ENCODE measurements at regions not wholly inside any gene's neighbourhood (a gene's known extent, or its start where the extent isn't known, plus 50 kb on each side); places are given as distances from the start of the nearest gene placed in this dataset.

DNA sequence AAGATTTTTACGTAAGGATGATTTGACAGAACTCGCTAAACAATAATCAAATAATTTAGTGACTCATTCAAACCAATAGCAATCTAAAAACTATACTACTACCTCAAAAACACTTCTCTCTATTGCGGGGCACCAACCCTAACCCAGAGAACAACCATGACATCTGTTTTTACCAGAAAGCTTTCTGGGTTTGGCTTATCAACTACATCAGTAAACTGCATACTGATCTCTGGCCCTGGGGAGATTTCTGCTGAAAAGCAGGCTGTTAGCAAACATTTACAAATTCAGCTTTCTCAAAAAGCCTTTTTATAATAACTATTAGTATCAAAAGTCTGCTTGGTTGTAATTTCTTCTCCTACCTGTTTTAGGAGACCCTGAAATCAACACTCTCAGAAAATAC lies 144.5 kb upstream of the ZWINT start:
- DNase-seq (ENCODE audit: low read depth): no peak
- no peak for TF ChIP-seq CTCF (IDR thresholded peaks at IDR 0.05; ENCODE audit: control insufficient read depth, extremely low read depth, insufficient read depth)
- no peak overlapping the region for H3K4me3 ChIP-seq (ENCODE audit: low read depth, low read length)

DNA sequence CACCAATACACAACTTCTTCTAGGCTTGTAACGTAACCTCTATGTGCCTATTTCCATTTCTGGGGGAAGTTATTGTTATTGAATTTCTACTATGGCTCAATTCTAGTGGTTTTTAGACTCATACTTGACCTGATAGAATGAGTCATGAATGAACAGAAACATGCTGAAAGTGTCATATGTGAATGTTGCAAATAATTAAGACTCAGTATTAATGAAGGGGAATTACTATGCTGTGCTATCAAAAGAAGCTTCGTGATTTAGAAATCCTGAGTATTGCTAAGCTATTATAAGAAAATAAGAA lies 135.1 kb upstream of the ZWINT start:
- DNase-seq (ENCODE audit: low read depth): no peak
- H3K4me3 ChIP-seq (ENCODE audit: low read depth, low read length): no peak overlapping the region
- no peak for TF ChIP-seq CTCF (IDR thresholded peaks at IDR 0.05; ENCODE audit: control insufficient read depth, extremely low read depth, insufficient read depth)

DNA sequence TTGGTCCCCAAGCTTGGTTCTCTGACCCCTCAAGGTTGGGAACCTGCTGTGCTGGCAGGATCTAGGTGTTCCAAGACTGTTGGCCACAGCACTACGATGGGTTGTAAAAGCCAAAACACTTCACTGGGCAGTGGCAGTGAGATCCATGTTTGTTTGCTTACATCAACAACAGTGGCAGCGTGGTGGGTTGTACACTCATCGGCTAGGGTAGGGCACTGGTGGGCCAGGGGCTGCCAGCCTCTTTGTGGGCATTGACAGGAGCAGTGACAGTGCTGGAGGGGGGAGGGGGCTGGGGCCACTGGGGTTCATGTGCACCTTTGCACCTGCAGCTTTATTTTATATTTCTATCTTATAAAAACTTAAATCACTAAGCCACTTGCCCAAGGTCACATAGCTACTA lies 126.7 kb upstream of the ZWINT start:
- no peak overlapping the region for H3K4me3 ChIP-seq (ENCODE audit: low read depth, low read length)
- no peak for TF ChIP-seq CTCF (IDR thresholded peaks at IDR 0.05; ENCODE audit: control insufficient read depth, extremely low read depth, insufficient read depth)
- no peak for DNase-seq (ENCODE audit: low read depth)

DNA sequence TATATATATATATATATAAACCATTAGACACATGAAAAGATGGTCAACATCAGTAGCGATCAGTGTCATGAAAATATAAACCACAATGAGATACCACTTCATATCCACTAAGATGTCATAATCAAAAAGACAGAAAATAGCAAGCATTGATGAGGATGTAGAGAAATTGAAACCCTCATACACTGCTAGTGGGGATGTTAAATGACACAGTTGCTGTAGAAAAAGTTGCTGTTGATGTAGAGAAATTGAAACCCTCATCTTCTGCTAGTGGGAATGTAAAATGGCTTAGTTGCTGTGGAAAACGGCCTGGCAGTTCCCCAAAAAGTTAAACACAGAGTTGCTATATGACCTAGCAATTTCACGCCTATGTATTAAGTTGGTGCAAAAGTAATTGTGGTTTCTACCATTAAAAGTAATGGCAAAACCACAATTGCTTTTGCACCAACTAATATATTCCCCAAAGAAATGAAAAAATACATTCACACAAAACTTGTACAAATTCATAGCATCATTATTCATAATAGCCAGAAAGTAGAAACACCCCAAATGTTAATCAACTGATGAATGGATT lies 120.5 kb upstream of the ZWINT start:
- DNase-seq (ENCODE audit: low read depth): no peak
- TF ChIP-seq CTCF (IDR thresholded peaks at IDR 0.05; ENCODE audit: control insufficient read depth, extremely low read depth, insufficient read depth): no peak
- no peak overlapping the region for H3K4me3 ChIP-seq (ENCODE audit: low read depth, low read length)

DNA sequence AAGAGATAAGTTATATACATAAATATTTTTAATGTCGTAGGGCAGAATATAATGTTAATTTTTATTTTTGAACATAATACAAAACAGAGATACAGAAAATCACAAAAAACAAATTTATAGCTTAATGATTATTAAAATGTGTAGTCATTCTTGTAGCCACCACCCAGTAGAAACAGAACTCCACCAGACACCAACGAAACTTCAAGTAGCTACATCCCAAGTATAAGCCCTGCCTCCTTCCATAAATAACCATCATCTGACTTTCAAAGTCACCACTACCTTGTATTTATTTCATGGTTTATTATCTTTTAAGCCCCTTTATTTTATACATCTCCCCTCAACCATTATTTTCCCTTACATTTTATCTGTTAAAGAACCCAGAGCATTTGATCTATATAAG lies 111.9 kb upstream of the ZWINT start:
- no peak for DNase-seq (ENCODE audit: low read depth)
- no peak for TF ChIP-seq CTCF (IDR thresholded peaks at IDR 0.05; ENCODE audit: control insufficient read depth, extremely low read depth, insufficient read depth)
- H3K4me3 ChIP-seq (ENCODE audit: low read depth, low read length): no peak overlapping the region

DNA sequence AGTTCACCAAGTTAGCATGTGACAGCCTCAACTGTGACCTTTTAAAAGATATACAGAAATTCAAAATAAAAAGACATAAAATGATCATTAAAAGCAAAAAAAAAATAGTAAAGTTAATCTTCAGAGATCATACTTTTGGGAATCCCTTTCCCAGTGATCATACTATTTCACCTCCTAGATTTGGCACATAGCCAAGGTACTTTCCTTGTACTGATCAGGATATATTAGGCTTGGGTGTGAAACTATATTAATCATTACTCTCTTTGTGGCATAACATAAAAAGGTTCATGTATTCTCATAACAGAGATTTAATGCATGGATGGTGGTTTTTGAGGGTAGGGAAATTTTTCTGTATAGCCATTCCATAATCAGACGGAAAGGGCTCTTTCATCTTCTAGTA lies 109.6 kb upstream of the ZWINT start:
- no peak overlapping the region for H3K4me3 ChIP-seq (ENCODE audit: low read depth, low read length)
- no peak for TF ChIP-seq CTCF (IDR thresholded peaks at IDR 0.05; ENCODE audit: control insufficient read depth, extremely low read depth, insufficient read depth)
- DNase-seq (ENCODE audit: low read depth): no peak

DNA sequence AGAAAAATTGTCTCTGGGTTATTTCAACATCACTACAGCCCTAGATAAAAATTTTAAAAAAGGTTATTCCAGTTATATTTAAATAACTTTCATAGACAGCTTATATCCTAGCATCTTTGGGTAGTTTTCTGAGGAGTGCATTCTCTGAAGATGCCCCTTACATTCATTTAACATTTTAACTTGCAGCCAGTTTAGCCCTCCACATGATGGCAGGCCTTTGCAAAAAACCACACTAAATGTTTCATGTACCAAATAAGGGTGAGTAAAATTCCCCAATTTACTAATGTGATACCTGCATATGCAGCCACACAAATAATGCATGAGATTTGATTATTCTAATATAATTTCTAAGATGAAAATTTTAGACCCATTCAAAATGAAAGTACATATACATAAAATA lies 108.4 kb upstream of the ZWINT start:
- TF ChIP-seq CTCF (IDR thresholded peaks at IDR 0.05; ENCODE audit: control insufficient read depth, extremely low read depth, insufficient read depth): peak; percentile 36
- H3K4me3 ChIP-seq (ENCODE audit: low read depth, low read length): no peak overlapping the region
- DNase-seq (ENCODE audit: low read depth): no peak
